Endothelial cell of umbilical vein (primary cell): ENCODE measurements at regions not wholly inside any gene's neighbourhood (a gene's known extent, or its start where the extent isn't known, plus 50 kb on each side); places are given as distances from the start of the nearest gene placed in this dataset.

Experiments
- BruUV-seq: library from RNA; stranded (reverse); fragments of 400-500 nt; replicated peaks from 2 replicates; lab custom pipeline; 2021; lab: Mats Ljungman, UMichigan
- CTCF ChIA-PET: fragments of 300-600, 350-600 bp; sonication (Branson Sonifier 250); formaldehyde crosslinking; loops from one replicate; lab custom pipeline; 2021; ENCODE audit warnings: antibody characterized with exemption, inconsistent platforms; lab: Charles Lee
- POLR2A ChIA-PET: fragments of 300-600, 350-600 bp; sonication (Branson Sonifier 250); formaldehyde crosslinking; loops from one replicate; lab custom pipeline; 2021; ENCODE audit warnings: antibody characterized with exemption, inconsistent platforms; lab: Charles Lee
- DNase-seq: peaks from one replicate; pipeline ENCODE4 v3.0.0-alpha.2; 2011; ENCODE audit warnings: low read depth, low spot score
- FAIRE-seq: peaks from 2 replicates; lab custom pipeline; 2011; peaks lifted over from hg19 to GRCh38; lab: Jason Lieb, UNC
- H2AFZ ChIP-seq: 2 replicates; pipeline ENCODE4 v1.6.0; 2012; ENCODE audit warnings: low read depth, low read length, control low read depth, inconsistent platforms
- H3K27ac ChIP-seq: 2 replicates; pipeline ENCODE4 v1.5.1; 2011; ENCODE audit warnings: low read depth, mild to moderate bottlenecking, control low read depth, low read length, moderate library complexity; ENCODE audit not compliant: insufficient read depth
- H3K27me3 ChIP-seq, 2 experiments: 2 replicates each; pipeline versions ENCODE4 v1.6.0 to v1.6.1; 2011; ENCODE audit warnings: low read length in 2 of 2, mixed read lengths in 1 of 2; ENCODE audit not compliant: control insufficient read depth in 2 of 2, insufficient read depth in 2 of 2
- H3K36me3 ChIP-seq, 2 experiments: 2 replicates in 1 of 2; 3 replicates in 1 of 2; pipeline ENCODE4 v1.5.1; 2011; ENCODE audit warnings: low read length in 2 of 2, mild to moderate bottlenecking in 1 of 2, moderate library complexity in 1 of 2; ENCODE audit not compliant: control insufficient read depth in 2 of 2, insufficient read depth in 2 of 2; ENCODE audit errors: extremely low read depth in 1 of 2
- H3K4me1 ChIP-seq: 3 replicates; pipeline ENCODE4 v1.5.1; 2011; ENCODE audit warnings: mild to moderate bottlenecking, low read length; ENCODE audit not compliant: control insufficient read depth, insufficient read depth; ENCODE audit errors: extremely low read depth
- H3K4me2 ChIP-seq: 2 replicates; pipeline ENCODE4 v1.6.1; 2011; ENCODE audit warnings: low read length, control low read depth, mixed read lengths; ENCODE audit not compliant: insufficient read depth
- H3K4me3 ChIP-seq, 3 experiments: fragments of 200-600 bp in 1 of 3; sonication (generic), shearing (Covaris generic) in 1 of 3; replicated peaks in 1 of 3; 2 replicates each; pipeline ENCODE4 v1.5.1; 2011 to 2016; ENCODE audit warnings: control low read depth in 3 of 3, low read length in 3 of 3, mild to moderate bottlenecking in 2 of 3, inconsistent platforms in 1 of 3, low read depth in 1 of 3, moderate library complexity in 1 of 3; ENCODE audit not compliant: insufficient read depth in 1 of 3
- H3K79me2 ChIP-seq: 2 replicates; pipeline ENCODE4 v1.6.0; 2012; ENCODE audit warnings: low read length, inconsistent platforms; ENCODE audit not compliant: control insufficient read depth, insufficient read depth
- H3K9ac ChIP-seq: replicated peaks from 2 replicates; pipeline ENCODE3; 2011; ENCODE audit warnings: low read length, control low read depth; ENCODE audit not compliant: insufficient read depth; ENCODE audit errors: extremely low read depth
- H3K9me1 ChIP-seq: replicated peaks from 3 replicates; pipeline ENCODE4 v1.6.0; 2011; ENCODE audit warnings: mild to moderate bottlenecking, low read length; ENCODE audit not compliant: control insufficient read depth, insufficient read depth; ENCODE audit errors: extremely low read depth
- H3K9me3 ChIP-seq: replicated peaks from 2 replicates; pipeline ENCODE4 v1.5.1; 2012; ENCODE audit warnings: low read length, inconsistent platforms; ENCODE audit not compliant: control insufficient read depth, insufficient read depth
- H4K20me1 ChIP-seq: replicated peaks from 2 replicates; pipeline ENCODE3; 2011; ENCODE audit warnings: mild to moderate bottlenecking, low read length; ENCODE audit not compliant: control insufficient read depth, insufficient read depth; ENCODE audit errors: extremely low read depth
- EZH2 ChIP-seq: IDR thresholded peaks from 2 replicates; pipeline ENCODE4 v1.6.1; 2012; ENCODE audit warnings: borderline replicate concordance, low read depth, mild to moderate bottlenecking, moderate library complexity, low read length, inconsistent platforms; ENCODE audit not compliant: severe bottlenecking
- FOS ChIP-seq: IDR thresholded peaks from 2 replicates; pipeline ENCODE4 v1.6.1; 2011; ENCODE audit warnings: mild to moderate bottlenecking, low read length, moderate library complexity, borderline replicate concordance; ENCODE audit not compliant: insufficient read depth
- GATA2 ChIP-seq: IDR thresholded peaks from 2 replicates; pipeline ENCODE4 v1.7.0; 2011; ENCODE audit warnings: low read depth, mild to moderate bottlenecking, moderate library complexity, mixed read lengths, low read length; ENCODE audit not compliant: insufficient read length, insufficient read depth
- JUN ChIP-seq: IDR thresholded peaks from 2 replicates; pipeline ENCODE4 v1.6.1; 2011; ENCODE audit warnings: borderline replicate concordance, low read depth; ENCODE audit not compliant: insufficient read length, insufficient read depth
- MYC ChIP-seq: IDR thresholded peaks from one replicate; pipeline ENCODE4 v1.6.1; 2011; ENCODE audit warnings: mild to moderate bottlenecking, low read depth, low read length
- POLR2A ChIP-seq: IDR thresholded peaks from 2 replicates; pipeline ENCODE4 v1.6.1; 2012; ENCODE audit warnings: low read depth, mild to moderate bottlenecking, control low read depth, low read length
- POLR2AphosphoS5 ChIP-seq: IDR thresholded peaks from 2 replicates; pipeline ENCODE4 v1.6.1; 2012; ENCODE audit warnings: low read depth, mild to moderate bottlenecking, control low read depth, low read length, moderate library complexity; ENCODE audit not compliant: insufficient read depth
- dilution Hi-C: fragments of 300-500 bp; cut with MboI; formaldehyde crosslinking; loops from one replicate; pipeline ENCODE4 v1.15.0; 2019; ENCODE audit warnings: low sequenced_read_pairs; ENCODE audit not compliant: extremely low pct_ligation_motif_present
- intact Hi-C: fragments of 100-400 bp; cut with micrococcal nuclease; formaldehyde crosslinking; loops from one replicate; pipeline ENCODE4 v1.10.0; 2022
- TF ChIP-seq, protein P1 (sequence below), 2 donors: IDR thresholded peaks; 1 replicate in 1 of 2; 2 replicates in 1 of 2; pipeline ENCODE4 v1.5.1; 2011; ENCODE audit warnings: low read length in 2 of 2, mild to moderate bottlenecking in 2 of 2, moderate library complexity in 2 of 2, control low read depth in 1 of 2, inconsistent platforms in 1 of 2, low read depth in 1 of 2; ENCODE audit not compliant: insufficient read depth in 1 of 2; ENCODE audit errors: extremely low read depth in 1 of 2
- TF ChIP-seq, protein P2 (sequence below): IDR thresholded peaks from 2 replicates; pipeline ENCODE4 v1.6.1; 2011; ENCODE audit not compliant: insufficient read depth, insufficient read length

DNA sequence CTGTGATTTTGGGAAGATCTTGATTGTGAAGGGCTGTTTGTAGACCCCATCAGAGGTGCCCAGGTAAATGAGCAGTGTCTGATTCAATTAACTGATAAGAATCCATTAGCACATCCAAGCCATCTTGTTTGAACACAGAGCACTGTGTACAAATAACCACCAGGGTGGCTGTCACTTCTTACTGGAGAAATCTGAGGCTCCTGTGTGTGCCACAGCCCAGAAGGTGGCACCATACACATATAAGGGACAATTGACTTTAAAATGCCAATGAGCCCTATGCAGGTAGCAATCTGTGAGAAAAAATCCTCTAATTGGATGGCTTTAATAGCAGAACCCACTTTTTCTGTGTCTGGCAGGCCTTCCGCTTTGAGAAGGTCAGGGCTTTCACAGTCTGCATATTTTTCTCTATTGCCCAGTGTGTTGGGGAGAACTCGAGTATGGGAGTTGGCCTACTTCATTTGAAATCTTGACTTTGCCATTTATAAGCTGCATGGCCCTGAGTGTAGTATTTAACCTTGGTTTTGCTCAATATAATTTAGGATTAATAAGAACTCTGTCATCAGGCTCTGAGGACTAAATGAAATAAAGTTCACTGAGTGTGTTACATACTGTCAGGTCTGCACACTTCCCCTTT lies 517.4 kb downstream of the CCSER2 start:
- Histone ChIP-seq H3K79me2 (no peaks in the 10 kb centered on the region), H4K20me1 (no peaks in the 10 kb centered on the region), H3K27ac (no peak overlapping the region), H3K9ac (no peak overlapping the region), H3K36me3 (no peaks in the 10 kb centered on the region), H3K27me3 (no peaks in the 10 kb centered on the region), H3K4me1 (no peaks in the 10 kb centered on the region), H2AFZ (no peak overlapping the region), H3K9me1 (no peaks in the 10 kb centered on the region), H3K9me3 (no peaks in the 10 kb centered on the region), H3K4me3 (no peak overlapping the region), H3K4me2 (no peak overlapping the region)
- BruUV-seq, result no TSS peak
- DNase-seq, result no peak
- TF ChIP-seq, protein P1, sequence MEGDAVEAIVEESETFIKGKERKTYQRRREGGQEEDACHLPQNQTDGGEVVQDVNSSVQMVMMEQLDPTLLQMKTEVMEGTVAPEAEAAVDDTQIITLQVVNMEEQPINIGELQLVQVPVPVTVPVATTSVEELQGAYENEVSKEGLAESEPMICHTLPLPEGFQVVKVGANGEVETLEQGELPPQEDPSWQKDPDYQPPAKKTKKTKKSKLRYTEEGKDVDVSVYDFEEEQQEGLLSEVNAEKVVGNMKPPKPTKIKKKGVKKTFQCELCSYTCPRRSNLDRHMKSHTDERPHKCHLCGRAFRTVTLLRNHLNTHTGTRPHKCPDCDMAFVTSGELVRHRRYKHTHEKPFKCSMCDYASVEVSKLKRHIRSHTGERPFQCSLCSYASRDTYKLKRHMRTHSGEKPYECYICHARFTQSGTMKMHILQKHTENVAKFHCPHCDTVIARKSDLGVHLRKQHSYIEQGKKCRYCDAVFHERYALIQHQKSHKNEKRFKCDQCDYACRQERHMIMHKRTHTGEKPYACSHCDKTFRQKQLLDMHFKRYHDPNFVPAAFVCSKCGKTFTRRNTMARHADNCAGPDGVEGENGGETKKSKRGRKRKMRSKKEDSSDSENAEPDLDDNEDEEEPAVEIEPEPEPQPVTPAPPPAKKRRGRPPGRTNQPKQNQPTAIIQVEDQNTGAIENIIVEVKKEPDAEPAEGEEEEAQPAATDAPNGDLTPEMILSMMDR (IDR thresholded peaks at IDR 0.05; ENCODE audit: extremely low read depth in 1 of 2, insufficient read depth in 1 of 2, low read depth in 1 of 2, low read length in 2 of 2), result peak in 1 of 2 donors; percentile 7
- no peak for TF ChIP-seq FOS
- POLR2A ChIA-PET, result no interaction called here
- CTCF ChIA-PET, result no interaction called here
- FAIRE-seq, result no peak
- dilution Hi-C loops (no loop called here), intact Hi-C loops (loop anchor here (10.0 kb wide), 1 partner anchor 1499 kb away; no protein-coding TSS in a partner anchor)

DNA sequence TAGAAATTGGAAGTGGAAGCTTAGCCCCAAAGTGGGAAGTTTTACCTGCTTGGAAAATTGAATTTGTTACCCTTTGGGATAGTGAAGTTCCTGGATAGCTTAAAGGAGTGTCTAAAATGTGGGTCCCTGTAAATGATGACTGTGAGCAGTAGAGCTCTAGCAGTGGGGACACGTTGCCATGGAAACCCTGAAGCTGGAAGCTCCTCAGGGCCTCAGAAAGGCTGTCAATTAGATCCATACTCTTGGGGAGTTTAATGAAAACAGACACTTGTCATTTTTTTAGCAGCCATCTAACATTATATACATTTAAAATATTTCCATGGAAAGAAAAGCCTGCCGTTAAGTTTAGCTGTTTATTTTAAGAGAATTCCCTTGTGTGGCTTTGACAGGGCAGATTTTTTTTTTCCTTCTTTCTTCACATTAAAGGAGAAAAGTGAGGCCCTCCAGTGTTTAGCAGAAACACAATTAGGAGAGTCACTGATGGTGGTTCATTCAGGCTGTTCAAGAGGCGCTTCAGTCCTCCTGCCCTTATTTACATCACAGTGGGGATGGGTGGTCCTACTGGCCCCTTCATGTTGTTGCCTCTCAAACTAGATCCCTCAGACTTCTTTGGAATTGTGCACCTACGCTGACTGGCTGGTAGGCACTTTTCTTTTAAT lies 518.4 kb downstream of the CCSER2 start:
- CTCF ChIA-PET, result no interaction called here

More for the DNA sequence above, 518.4 kb downstream of the CCSER2 start:
- POLR2A ChIA-PET, result no interaction called here
- Histone ChIP-seq H3K4me3 (no peak overlapping the region), H3K9me3 (no peaks in the 10 kb centered on the region), H3K27ac (no peak overlapping the region), H3K27me3 (no peaks in the 10 kb centered on the region), H3K36me3 (no peaks in the 10 kb centered on the region), H3K9ac (no peak overlapping the region), H3K4me1 (no peaks in the 10 kb centered on the region), H2AFZ (no peak overlapping the region), H3K4me2 (no peak overlapping the region), H4K20me1 (no peaks in the 10 kb centered on the region), H3K79me2 (no peaks in the 10 kb centered on the region), H3K9me1 (no peaks in the 10 kb centered on the region)
- FAIRE-seq (no peak), DNase-seq (no peak)
- no peak for TF ChIP-seq FOS
- TF ChIP-seq MYC, result no peak
- TF ChIP-seq, protein P2, sequence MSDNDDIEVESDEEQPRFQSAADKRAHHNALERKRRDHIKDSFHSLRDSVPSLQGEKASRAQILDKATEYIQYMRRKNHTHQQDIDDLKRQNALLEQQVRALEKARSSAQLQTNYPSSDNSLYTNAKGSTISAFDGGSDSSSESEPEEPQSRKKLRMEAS, result no peak
- TF ChIP-seq JUN, result no peak
- no peak for TF ChIP-seq POLR2AphosphoS5
- no peak for TF ChIP-seq POLR2A
- TF ChIP-seq EZH2, result no peak
- TF ChIP-seq, protein P1 (IDR thresholded peaks at IDR 0.05; ENCODE audit: extremely low read depth in 1 of 2, insufficient read depth in 1 of 2, low read depth in 1 of 2, low read length in 2 of 2), result no peak
- TF ChIP-seq GATA2, result no peak
- dilution Hi-C loops, result no loop called here
- no TSS peak for BruUV-seq
- intact Hi-C loops, result loop anchor here (10.0 kb wide), 1 partner anchor 1498 kb away; no protein-coding TSS in a partner anchor
